Fibroblast of skin of left biceps (primary cell): ENCODE measurements at regions not wholly inside any gene's neighbourhood (a gene's known extent, or its start where the extent isn't known, plus 50 kb on each side); places are given as distances from the start of the nearest gene placed in this dataset.

ENCODE experiments used
- DNase-seq, 2 experiments: peaks; one replicate each; pipeline ENCODE4 v3.0.0-alpha.2; 2013; ENCODE audit warnings: low read depth in 2 of 2

GRCh38 chr4:138692411-138692810 lies 323.2 kb upstream of the NOCT start:
- DNase-seq: no peak

- no peak for DNase-seq
Observed at GRCh38 chr4:138689593-138689992, 326.0 kb upstream of the NOCT start.

DNA sequence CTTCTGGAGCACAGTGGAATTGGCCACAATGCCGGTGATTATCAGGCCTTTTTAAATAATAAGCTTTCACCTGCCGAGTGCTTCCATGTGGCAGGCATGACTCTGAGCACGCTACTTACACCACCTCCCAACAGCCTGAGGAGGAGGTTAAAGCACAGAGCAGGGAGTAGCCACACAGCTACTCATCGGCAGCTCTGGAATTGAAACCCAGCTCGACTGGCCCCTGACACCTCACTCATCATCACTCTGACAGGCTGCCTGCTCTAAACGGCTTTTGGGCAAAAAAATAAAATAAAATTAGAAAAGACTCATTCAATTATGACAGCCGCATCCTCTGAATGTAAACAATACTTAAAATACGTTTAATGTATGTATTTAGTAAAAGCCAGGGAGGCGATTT lies 326.4 kb upstream of the NOCT start:
- DNase-seq: no peak

GRCh38 chr4:138688408-138689085 lies 327.0 kb upstream of the NOCT start:
- DNase-seq: no peak

- no peak for DNase-seq
Observed at GRCh38 chr4:138686106-138686835, 329.3 kb upstream of the NOCT start.

- no peak for DNase-seq
Observed at GRCh38 chr4:138685316-138685715, 330.3 kb upstream of the NOCT start.

GRCh38 chr4:138680989-138681604 lies 334.5 kb upstream of the NOCT start:
- DNase-seq: peak; percentile 44 to 53

DNA sequence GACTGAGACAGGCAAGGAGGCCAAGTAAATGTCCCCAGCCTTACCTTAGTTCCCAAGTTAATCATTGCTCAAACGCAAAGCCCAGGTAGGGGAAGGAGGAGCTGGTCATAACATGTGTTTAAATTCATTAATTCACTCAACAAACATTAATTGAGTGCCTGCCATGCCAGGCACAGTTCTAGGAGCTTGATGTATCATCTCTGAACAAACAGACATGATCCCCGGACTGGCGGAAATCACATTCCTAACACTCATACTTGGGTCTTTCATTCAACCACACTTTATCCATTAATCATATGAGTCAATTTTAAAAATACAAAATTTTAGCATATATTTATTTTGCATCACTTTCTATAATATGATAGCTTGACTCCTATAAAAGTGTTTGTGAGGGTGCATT lies 335.3 kb upstream of the NOCT start:
- DNase-seq: no peak

DNA sequence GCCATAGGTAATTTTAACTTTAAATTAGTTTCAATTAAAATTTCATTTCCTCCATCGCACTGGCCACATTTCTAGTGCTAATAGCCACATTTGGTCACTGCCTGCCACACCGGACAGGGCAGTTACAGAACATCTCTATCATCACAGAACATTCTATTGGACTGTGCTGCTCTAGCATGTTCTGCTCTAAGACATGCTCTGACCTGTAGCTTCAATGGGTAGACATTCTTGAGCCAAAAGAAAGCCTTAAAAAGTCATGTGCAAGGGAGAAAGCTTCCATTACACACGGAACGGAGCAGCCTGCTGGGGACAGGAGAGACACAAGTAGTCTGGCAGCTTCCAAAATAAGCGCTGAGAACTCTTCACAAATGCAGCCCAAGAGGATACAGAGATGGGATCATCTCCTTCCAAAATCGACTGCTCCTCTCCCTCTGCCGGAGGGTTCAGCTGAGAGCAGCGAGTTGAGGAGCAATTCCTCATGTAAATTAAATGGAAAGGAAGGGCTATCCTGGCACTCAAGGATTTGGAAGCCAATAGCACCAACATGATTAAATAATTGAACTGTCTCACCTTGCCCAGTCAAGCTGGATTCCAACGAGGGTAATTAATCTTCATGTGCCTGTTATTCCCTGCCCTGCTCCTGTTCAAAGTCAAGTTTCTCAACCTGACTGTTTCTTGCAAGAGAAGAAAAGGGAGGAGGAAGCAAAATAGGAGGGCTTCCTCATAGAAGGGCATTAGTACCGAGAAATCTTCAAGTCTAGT lies 336.4 kb upstream of the NOCT start:
- DNase-seq: no peak

- no peak for DNase-seq
Observed at GRCh38 chr4:138677748-138678147, 337.8 kb upstream of the NOCT start.

DNA sequence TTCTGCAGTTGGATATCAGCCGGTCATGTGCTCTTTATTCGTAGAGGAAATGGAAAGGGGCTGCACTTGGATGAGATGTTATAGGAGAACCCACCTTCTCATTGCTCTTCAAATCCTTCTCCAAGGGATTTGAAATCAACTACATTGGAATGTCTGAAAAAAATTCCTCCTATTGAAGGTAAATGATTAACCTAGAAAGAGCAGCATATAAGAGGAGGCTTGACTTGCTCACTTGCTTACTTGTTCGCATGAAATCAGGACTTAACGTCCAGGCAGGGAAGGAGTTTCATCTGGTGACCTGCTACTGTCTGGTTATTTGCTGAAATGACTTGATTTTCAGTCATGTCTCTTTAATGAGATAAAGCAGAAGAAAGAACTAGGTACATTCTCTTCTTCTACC lies 338.4 kb upstream of the NOCT start:
- no peak for DNase-seq

DNA sequence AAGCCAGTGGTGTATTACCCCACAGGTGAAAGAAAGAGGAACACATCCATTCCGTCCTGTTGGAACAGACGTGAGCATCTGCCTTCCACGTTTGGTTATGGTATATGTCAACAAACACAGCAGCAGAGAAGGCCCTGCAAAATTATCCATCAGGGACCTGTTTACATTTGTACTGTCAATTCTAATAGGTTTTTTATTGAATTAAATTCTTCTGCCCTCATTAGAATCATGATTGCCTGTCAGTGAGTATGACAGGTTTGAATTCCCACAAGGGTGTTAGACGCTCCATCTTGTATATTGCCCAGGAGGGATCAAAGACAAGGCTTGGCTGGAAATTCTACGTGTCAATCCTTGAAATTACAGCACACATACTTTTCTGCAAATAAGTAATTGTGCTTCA lies 339.9 kb upstream of the NOCT start:
- no peak for DNase-seq

- DNase-seq: no peak
Observed at GRCh38 chr4:138674209-138674608, 341.4 kb upstream of the NOCT start.

DNA sequence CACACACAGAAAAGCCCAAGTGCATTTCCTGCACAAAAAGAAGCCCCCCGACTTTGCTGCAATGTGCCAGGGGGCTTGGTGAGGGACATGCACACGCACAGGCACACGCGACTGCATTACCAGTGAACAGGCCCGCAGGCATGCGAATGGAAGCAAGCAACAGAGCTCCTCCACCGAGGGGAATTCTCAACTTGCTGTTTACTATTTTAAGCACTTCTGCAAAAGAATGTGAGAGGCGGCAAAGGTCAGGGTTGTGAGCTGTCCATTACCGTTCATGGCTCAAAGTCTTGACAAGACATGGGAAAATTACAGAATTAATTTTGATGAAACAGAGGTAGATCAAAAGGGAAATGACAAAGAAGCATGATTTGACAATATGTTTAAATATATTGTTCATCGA lies 342.5 kb upstream of the NOCT start:
- no peak for DNase-seq

- DNase-seq: no peak
Observed at GRCh38 chr4:138672393-138672976, 343.1 kb upstream of the NOCT start.

DNA sequence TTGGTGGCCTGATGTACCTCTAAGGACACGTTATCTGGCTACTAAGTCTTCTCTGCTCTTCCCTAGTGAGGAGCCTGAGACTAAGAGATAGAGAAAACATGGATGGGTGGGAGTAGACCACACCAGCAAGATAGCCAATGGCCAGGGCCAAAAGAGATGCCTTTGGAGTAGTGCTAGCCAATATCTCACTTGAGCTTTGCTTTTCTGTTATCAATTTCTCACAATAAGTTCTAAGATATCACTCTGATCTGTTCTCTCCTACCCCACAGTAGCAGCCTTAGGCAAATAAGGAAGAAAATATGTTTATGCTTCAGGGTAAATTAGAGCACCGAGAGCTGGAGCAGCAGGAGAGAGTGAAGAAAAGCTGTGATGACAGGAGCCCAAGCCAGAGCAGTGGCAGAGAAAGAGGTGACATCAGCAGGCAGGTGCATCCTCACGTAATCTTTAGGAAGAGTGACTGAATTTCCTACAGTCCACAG lies 343.9 kb upstream of the NOCT start:
- no peak for DNase-seq

- no peak for DNase-seq
Observed at GRCh38 chr4:138671106-138671505, 344.5 kb upstream of the NOCT start.

DNA sequence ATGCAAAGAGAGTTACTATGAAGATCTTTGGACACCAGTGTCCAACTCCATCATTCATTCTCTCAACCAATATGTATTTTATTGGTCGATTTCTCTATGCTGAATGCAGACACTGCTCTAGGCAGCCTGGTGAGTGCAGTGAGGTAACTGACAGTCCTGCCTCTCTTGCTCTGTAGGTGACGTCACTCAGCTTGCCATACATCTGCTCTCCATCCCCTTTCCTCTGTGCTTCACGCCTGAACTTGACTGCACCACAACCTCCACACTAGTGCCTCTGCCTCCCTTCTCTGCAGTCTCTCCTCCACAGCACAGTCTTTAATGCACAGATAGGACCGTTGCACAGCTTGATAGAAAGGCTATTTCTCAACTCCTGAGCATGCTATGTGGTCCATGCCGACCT lies 344.9 kb upstream of the NOCT start:
- DNase-seq: no peak

- DNase-seq: peak; percentile 28 to 36
Observed at GRCh38 chr4:138669479-138670315, 345.9 kb upstream of the NOCT start.

DNA sequence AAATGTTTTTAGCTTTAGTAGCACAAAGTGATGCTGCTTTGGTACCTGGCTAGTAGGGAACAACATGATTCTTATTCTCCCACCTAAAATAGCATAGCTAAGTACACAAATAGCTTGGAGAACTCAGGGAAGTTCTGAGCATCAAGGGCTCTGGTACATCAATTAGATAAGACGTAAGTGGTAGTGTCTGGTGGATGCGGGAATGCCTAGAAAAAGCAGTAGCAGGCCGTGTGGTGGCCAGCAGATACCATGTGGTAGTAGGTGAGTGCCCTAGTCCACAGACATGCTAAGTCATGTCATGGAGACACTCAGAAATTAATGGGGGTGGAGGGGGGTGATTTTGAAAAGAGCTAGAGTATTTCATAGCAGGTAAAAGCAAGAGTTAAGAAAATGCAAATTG lies 347.3 kb upstream of the NOCT start:
- no peak for DNase-seq

DNA sequence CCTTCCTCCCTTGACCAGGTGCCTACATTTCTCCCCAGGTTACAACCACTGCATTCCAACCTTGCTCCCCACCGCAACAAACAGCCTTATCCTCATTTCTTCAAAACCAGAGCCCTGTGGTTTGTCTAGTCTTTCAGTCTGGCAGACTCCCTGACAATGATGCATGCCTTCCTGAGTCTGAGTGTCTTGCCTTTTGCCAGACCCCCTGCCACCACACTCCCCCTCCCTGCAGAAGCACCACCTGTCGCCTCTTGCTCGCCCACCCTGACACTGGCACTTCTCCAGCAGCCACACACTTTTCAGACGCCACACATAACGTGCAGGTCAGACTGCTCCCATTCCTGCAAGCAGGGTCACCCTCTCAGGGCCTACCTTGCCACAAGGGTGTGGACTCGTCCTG lies 349.2 kb upstream of the NOCT start:
- no peak for DNase-seq
